ENCODE measurements at regions not wholly inside any gene's neighbourhood (a gene's known extent, or its start where the extent isn't known, plus 50 kb on each side); places are given as distances from the start of the nearest gene placed in this dataset.

DNA sequence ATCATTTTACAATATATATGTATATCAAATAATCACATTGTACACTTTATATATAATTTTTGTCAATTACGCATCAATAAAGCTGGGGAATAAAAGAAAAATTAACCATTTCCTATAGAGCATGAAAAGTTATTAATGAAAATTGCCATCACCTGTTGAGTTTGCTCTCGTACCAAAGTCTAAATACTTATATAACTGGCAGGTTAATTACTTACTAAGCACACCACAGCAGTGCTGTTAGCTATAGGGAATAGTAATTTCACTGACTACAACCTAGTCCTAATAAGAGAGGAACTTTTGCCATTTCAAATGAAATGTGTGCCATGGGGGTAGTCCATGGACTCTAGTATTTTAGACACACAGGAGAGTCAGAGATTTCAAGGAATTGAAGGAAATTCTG lies 176.9 kb upstream of the COL1A2 start:
- ChIA-PET CTCF (no interaction called here), POLR2A (no interaction called here)
- no peak for TF ChIP-seq BHLHE40 (IDR thresholded peaks at IDR 0.05; ENCODE audit: borderline replicate concordance)
- TF ChIP-seq SUZ12 (IDR thresholded peaks at IDR 0.05): no peak
- no peak for DNase-seq (ENCODE audit: extremely low spot score)

DNA sequence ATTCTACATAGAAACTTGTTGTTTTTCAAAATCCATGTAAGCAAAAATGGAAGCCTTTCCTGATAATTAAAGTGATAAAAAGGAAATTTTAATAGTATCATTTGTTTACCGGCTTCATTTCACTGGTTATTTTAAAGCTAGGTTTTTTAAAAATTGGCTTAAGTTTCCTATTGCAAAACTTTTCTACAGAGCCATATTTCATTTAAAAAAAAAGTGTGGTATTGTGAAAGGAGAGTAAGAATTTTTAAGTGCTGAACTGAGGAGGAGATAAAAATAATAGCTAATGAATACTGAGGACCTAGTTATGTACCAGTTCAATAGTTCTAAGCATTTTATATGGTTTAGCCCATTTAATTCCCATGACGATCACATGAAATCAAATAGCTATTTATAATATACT lies 172.2 kb upstream of the COL1A2 start:
- ChIA-PET CTCF (interaction anchor here (0.7 kb wide), 1 partner anchor 120 kb away, joined by 5 read pairs; no protein-coding TSS in a partner anchor), POLR2A (no interaction called here)
- TF ChIP-seq ELF4 (IDR thresholded peaks at IDR 0.05) (no peak), CTBP1 (IDR thresholded peaks at IDR 0.05; ENCODE audit: borderline replicate concordance) (no peak), NFRKB (IDR thresholded peaks at IDR 0.05) (no peak), FOXK2 (IDR thresholded peaks at IDR 0.05) (no peak), TARDBP (IDR thresholded peaks at IDR 0.05) (no peak), LEF1 (IDR thresholded peaks at IDR 0.05; ENCODE audit: borderline replicate concordance) (no peak), L3MBTL2 (conservative IDR thresholded peaks at IDR 0.05) (no peak), SUZ12 (IDR thresholded peaks at IDR 0.05) (no peak), HDGF (IDR thresholded peaks at IDR 0.05; ENCODE audit: borderline replicate concordance) (no peak), FOXM1 (IDR thresholded peaks at IDR 0.05; ENCODE audit: borderline replicate concordance) (no peak), ZNF384 (IDR thresholded peaks at IDR 0.05) (no peak), ARNT (IDR thresholded peaks at IDR 0.05) (no peak), FOXA1 (IDR thresholded peaks at IDR 0.05) (no peak)
- TF ChIP-seq, protein P1, sequence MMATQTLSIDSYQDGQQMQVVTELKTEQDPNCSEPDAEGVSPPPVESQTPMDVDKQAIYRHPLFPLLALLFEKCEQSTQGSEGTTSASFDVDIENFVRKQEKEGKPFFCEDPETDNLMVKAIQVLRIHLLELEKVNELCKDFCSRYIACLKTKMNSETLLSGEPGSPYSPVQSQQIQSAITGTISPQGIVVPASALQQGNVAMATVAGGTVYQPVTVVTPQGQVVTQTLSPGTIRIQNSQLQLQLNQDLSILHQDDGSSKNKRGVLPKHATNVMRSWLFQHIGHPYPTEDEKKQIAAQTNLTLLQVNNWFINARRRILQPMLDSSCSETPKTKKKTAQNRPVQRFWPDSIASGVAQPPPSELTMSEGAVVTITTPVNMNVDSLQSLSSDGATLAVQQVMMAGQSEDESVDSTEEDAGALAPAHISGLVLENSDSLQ (IDR thresholded peaks at IDR 0.05): no peak
- DNase-seq (ENCODE audit: extremely low spot score): no peak

DNA sequence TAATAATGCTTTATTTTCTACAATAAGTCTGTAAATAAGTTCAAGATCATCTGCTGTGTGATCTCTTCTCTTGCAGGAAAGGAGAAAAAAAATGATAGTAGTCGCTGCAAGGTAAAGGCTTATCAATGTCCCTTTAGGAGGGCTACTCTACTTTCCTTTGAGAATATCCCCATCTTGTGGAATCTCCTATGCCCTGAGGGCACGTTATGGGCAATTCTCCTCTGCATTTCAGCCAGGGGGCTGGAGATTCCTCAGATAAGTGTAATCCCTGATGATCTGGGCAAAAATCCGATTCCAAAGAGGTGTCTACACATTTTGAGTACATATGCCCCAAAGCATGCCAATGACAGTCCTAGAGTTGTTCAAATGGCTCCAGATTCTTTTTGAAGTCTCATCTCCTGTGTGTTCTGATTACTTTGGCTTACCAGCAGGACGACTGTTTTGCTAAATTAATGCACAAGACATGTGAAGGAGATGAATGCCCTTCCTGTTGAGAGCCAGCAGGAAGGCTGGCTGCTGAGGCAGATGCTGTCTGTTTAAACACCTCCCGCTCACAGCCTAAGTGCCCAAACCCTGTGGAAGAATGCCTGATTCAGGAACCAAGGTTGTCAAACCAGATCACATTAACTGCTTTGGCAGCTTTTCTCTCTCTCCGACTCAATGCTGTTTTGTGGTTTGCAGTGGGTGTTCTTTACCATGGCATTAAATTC lies 171.2 kb upstream of the COL1A2 start:
- POLR2A ChIA-PET: no interaction called here
- DNase-seq (ENCODE audit: extremely low spot score): peak; percentile 9
- CTCF ChIA-PET: no interaction called here
- TF ChIP-seq ARNT (IDR thresholded peaks at IDR 0.05) (no peak), LEF1 (IDR thresholded peaks at IDR 0.05; ENCODE audit: borderline replicate concordance) (no peak), CTBP1 (IDR thresholded peaks at IDR 0.05; ENCODE audit: borderline replicate concordance) (no peak), SUZ12 (IDR thresholded peaks at IDR 0.05) (no peak), SP1 (IDR thresholded peaks at IDR 0.05) (no peak), L3MBTL2 (conservative IDR thresholded peaks at IDR 0.05) (no peak)
- TF ChIP-seq, protein P1 (IDR thresholded peaks at IDR 0.05): no peak

DNA sequence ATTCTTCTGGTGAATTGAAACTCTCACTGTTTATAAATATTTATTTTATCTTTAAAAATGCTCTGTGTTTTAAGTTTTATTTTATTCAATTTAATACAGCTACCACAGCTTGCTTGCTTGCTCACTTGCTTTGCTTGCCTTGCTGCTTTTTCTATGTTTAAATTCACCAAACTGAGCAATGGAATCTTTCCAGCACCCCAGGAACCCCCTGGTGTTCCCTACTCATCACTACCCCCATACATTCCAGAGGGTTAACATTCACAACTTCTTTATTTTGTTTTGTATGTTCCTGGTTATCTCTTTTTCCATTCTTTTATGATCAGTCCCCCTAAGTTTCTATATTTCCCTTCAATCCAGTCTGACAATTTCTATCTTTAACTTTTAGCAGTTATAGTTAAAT lies 166.5 kb upstream of the COL1A2 start:
- TF ChIP-seq ELF4 (IDR thresholded peaks at IDR 0.05) (no peak), BHLHE40 (IDR thresholded peaks at IDR 0.05; ENCODE audit: borderline replicate concordance) (no peak), CTBP1 (IDR thresholded peaks at IDR 0.05; ENCODE audit: borderline replicate concordance) (no peak), FOXK2 (IDR thresholded peaks at IDR 0.05) (no peak), LEF1 (IDR thresholded peaks at IDR 0.05; ENCODE audit: borderline replicate concordance) (no peak)
- ChIA-PET CTCF (no interaction called here), POLR2A (no interaction called here)
- DNase-seq (ENCODE audit: extremely low spot score): no peak

DNA sequence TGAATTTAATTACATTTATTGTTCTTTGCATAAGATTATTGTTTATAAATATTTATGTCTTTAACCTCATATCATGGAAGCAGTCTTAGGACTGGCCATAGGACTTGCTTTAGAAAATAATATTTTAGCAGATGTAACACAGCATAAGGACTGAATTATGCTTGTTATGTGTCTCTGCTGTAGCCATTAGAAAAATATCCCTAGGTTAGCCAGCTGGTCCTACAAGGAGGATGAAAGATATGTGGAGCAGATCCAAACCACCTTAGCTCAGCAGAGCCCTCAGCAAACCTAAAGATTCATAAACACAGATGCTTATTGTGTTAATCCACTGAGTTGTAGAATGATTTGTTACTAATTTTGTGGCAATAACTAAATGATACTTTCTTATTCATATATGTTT lies 166.0 kb upstream of the COL1A2 start:
- ChIA-PET POLR2A (no interaction called here), CTCF (no interaction called here)
- TF ChIP-seq FOXA1 (IDR thresholded peaks at IDR 0.05): no peak
- no peak for TF ChIP-seq HDGF (IDR thresholded peaks at IDR 0.05; ENCODE audit: borderline replicate concordance)
- no peak for TF ChIP-seq CTBP1 (IDR thresholded peaks at IDR 0.05; ENCODE audit: borderline replicate concordance)
- TF ChIP-seq TARDBP (IDR thresholded peaks at IDR 0.05): no peak
- TF ChIP-seq, protein P1 (IDR thresholded peaks at IDR 0.05): no peak
- TF ChIP-seq ARNT (IDR thresholded peaks at IDR 0.05): no peak
- TF ChIP-seq SP1 (IDR thresholded peaks at IDR 0.05): no peak
- TF ChIP-seq SUZ12 (IDR thresholded peaks at IDR 0.05): no peak
- no peak for TF ChIP-seq BHLHE40 (IDR thresholded peaks at IDR 0.05; ENCODE audit: borderline replicate concordance)
- no peak for TF ChIP-seq NFRKB (IDR thresholded peaks at IDR 0.05)
- no peak for TF ChIP-seq FOXK2 (IDR thresholded peaks at IDR 0.05)
- no peak for TF ChIP-seq ZNF384 (IDR thresholded peaks at IDR 0.05)
- no peak for TF ChIP-seq FOXM1 (IDR thresholded peaks at IDR 0.05; ENCODE audit: borderline replicate concordance)
- no peak for TF ChIP-seq ELF4 (IDR thresholded peaks at IDR 0.05)
- no peak for DNase-seq (ENCODE audit: extremely low spot score)

DNA sequence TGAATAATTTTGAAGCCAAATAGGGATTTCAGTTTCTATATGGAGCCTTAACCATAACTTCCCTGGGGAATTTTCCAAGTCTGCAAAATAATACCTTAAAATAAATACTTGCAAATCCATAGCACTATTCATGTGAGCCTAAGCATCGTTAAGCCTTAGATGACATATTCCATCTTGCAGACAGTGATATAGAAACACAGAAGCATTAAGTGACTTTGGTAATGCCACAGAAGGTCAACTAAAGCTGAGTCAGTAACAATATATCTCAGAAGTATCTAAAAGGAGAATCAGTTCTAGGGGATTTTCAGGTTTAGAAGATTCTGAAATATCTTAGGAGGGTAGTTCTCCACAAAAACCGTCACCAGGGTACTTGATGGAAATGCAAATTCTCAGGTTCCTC lies 163.4 kb upstream of the COL1A2 start:
- POLR2A ChIA-PET: no interaction called here
- DNase-seq (ENCODE audit: extremely low spot score): no peak
- CTCF ChIA-PET: no interaction called here
- TF ChIP-seq ELF4 (IDR thresholded peaks at IDR 0.05): no peak
- no peak for TF ChIP-seq SP1 (IDR thresholded peaks at IDR 0.05)
- TF ChIP-seq FOXK2 (IDR thresholded peaks at IDR 0.05): no peak

DNA sequence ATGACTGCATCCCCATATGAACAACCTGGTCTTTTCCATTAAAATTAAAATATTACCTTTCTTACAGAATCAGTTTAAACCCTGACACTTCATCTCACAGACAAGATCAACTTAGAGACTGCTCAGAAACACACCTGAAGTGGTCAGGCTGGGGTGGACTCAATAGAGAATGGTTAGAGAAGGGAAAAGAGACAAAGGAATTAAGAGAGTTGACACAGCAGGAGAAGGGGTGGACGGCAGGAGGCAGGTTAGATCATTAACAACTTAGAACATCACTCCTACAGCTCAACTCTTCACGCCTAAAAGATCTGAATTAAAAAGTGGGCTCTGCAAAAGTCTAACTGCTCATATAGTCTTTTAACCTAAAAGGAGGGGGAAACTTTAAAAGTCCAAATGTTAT lies 157.7 kb upstream of the COL1A2 start:
- POLR2A ChIA-PET: no interaction called here
- no peak for DNase-seq (ENCODE audit: extremely low spot score)
- no peak for TF ChIP-seq BHLHE40 (IDR thresholded peaks at IDR 0.05; ENCODE audit: borderline replicate concordance)
- TF ChIP-seq L3MBTL2 (conservative IDR thresholded peaks at IDR 0.05): no peak
- no peak for TF ChIP-seq ZNF384 (IDR thresholded peaks at IDR 0.05)
- no peak for TF ChIP-seq NFRKB (IDR thresholded peaks at IDR 0.05)
- no peak for TF ChIP-seq FOXK2 (IDR thresholded peaks at IDR 0.05)
- TF ChIP-seq, protein P1 (IDR thresholded peaks at IDR 0.05): no peak
- no peak for TF ChIP-seq FOXM1 (IDR thresholded peaks at IDR 0.05; ENCODE audit: borderline replicate concordance)
- no peak for TF ChIP-seq HDGF (IDR thresholded peaks at IDR 0.05; ENCODE audit: borderline replicate concordance)
- no peak for TF ChIP-seq SUZ12 (IDR thresholded peaks at IDR 0.05)
- TF ChIP-seq CTBP1 (IDR thresholded peaks at IDR 0.05; ENCODE audit: borderline replicate concordance): no peak
- TF ChIP-seq FOXA1 (IDR thresholded peaks at IDR 0.05): no peak
- CTCF ChIA-PET: no interaction called here
